GM12878 (cell line): ENCODE measurements at regions not wholly inside any gene's neighbourhood (a gene's known extent, or its start where the extent isn't known, plus 50 kb on each side); places are given as distances from the start of the nearest gene placed in this dataset.

Experiments used
- BCL11A ChIP-seq: IDR thresholded peaks from 2 replicates; pipeline ENCODE4 v1.6.1; 2011; ENCODE audit warnings: low read depth, low read length
- CEBPB ChIP-seq, 2 experiments: fragments of 150-350 bp in 1 of 2; IDR thresholded peaks; 2 replicates each; pipeline ENCODE4 v1.6.1; 2012 to 2014; ENCODE audit warnings: low read depth in 2 of 2, low read length in 2 of 2, borderline replicate concordance in 1 of 2, inconsistent platforms in 1 of 2
- CTCF ChIP-seq, 3 experiments: IDR thresholded peaks in 2 of 3; conservative IDR thresholded peaks in 1 of 3; 2 replicates each; pipeline ENCODE4 v1.5.1; 2011; ENCODE audit warnings: low read depth in 3 of 3, low read length in 3 of 3, mild to moderate bottlenecking in 3 of 3, control low read depth in 2 of 3, moderate library complexity in 2 of 3, inconsistent platforms in 1 of 3, mixed read lengths in 1 of 3; ENCODE audit not compliant: control insufficient read depth in 2 of 3, insufficient read depth in 1 of 3; ENCODE audit errors: extremely low read depth in 1 of 3
- ESRRA ChIP-seq: IDR thresholded peaks from 2 replicates; pipeline ENCODE4 v1.6.1; 2012; ENCODE audit warnings: mild to moderate bottlenecking, low read length, improper control_type of control experiment
- FOS ChIP-seq: IDR thresholded peaks from 3 replicates; pipeline ENCODE4 v1.6.1; 2011; ENCODE audit warnings: borderline replicate concordance; ENCODE audit not compliant: insufficient read length; ENCODE audit errors: extremely low read depth
- PML ChIP-seq: IDR thresholded peaks from 2 replicates; pipeline ENCODE4 v1.6.1; 2012; ENCODE audit warnings: low read length, inconsistent platforms
- POLR2A ChIP-seq: IDR thresholded peaks from 2 replicates; pipeline ENCODE4 v1.6.1; 2011; ENCODE audit warnings: low read depth, mild to moderate bottlenecking, low read length
- POLR2AphosphoS2 ChIP-seq: IDR thresholded peaks from 2 replicates; pipeline ENCODE4 v1.6.1; 2011; ENCODE audit warnings: low read depth, mild to moderate bottlenecking, low read length, improper control_type of control experiment, moderate library complexity
- POLR2AphosphoS5 ChIP-seq: IDR thresholded peaks from 2 replicates; pipeline ENCODE4 v1.6.1; 2011; ENCODE audit warnings: mild to moderate bottlenecking, low read length, inconsistent platforms
- RAD21 ChIP-seq: IDR thresholded peaks from 2 replicates; pipeline ENCODE4 v1.6.1; 2011; ENCODE audit warnings: mild to moderate bottlenecking, low read depth, low read length, moderate library complexity; ENCODE audit not compliant: insufficient read depth
- RFX5 ChIP-seq: IDR thresholded peaks from 2 replicates; pipeline ENCODE4 v1.6.1; 2011; ENCODE audit warnings: low read depth, low read length, improper control_type of control experiment
- TARDBP ChIP-seq: IDR thresholded peaks from 2 replicates; pipeline ENCODE4 v1.6.1; 2016; ENCODE audit warnings: borderline replicate concordance
- USF2 ChIP-seq: IDR thresholded peaks from 2 replicates; pipeline ENCODE4 v1.6.1; 2011; ENCODE audit warnings: low read depth, low read length, improper control_type of control experiment, borderline replicate concordance
- ZNF384 ChIP-seq: IDR thresholded peaks from 2 replicates; pipeline ENCODE4 v1.6.1; 2012; ENCODE audit warnings: low read depth, mild to moderate bottlenecking, low read length, improper control_type of control experiment, borderline replicate concordance

DNA sequence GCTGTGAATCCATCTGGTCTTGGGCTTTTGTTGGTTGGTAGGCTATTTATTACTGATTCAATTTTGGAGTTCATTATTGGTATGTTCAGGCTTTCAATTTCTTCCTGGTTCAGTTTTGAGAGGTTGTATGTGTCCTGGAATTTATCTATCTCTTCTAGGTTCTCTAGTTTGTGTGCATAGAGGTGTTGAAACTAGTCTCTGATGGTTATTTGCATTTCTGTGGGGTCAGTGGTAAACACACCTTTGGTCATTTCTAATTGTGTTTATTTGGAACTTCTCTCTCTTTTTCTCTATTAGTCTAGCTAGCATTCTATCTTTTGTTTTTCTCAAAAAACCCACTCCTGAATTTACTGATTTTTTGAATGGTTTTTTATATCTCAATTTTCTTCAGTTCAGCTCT lies 70.1 kb upstream of the IRAK1BP1 start:
- no peak for TF ChIP-seq CTCF (IDR thresholded peaks at IDR 0.05 in 2 of 3, conservative IDR thresholded peaks at IDR 0.05 in 1 of 3; ENCODE audit: control insufficient read depth in 2 of 3, extremely low read depth in 1 of 3, insufficient read depth in 1 of 3, low read depth in 3 of 3, low read length in 3 of 3)
- no peak for TF ChIP-seq ZNF384
- TF ChIP-seq POLR2AphosphoS2: no peak
- no peak for TF ChIP-seq TARDBP
- TF ChIP-seq BCL11A: no peak
- TF ChIP-seq FOS: no peak
- no peak for TF ChIP-seq RFX5
- TF ChIP-seq USF2: no peak
- TF ChIP-seq POLR2AphosphoS5: no peak
- TF ChIP-seq ESRRA: no peak
- no peak for TF ChIP-seq PML
- TF ChIP-seq RAD21: no peak
- no peak for TF ChIP-seq POLR2A
- no peak for TF ChIP-seq CEBPB (IDR thresholded peaks at IDR 0.05; ENCODE audit: borderline replicate concordance in 1 of 2, low read depth in 2 of 2, low read length in 2 of 2)
